Esophagus squamous epithelium (tissue), 4 donors: ENCODE measurements at regions not wholly inside any gene's neighbourhood (a gene's known extent, or its start where the extent isn't known, plus 50 kb on each side); places are given as distances from the start of the nearest gene placed in this dataset.

Source experiments
- POLR2A ChIP-seq, 4 donors: fragments of 450-650 bp; IDR thresholded peaks; one replicate each; pipeline ENCODE4 v1.6.1; 2017; ENCODE audit warnings: antibody characterized with exemption in 4 of 4, mild to moderate bottlenecking in 4 of 4, moderate library complexity in 3 of 4
- TF ChIP-seq, protein P1 (sequence below), 6 experiments: fragments of 450-650 bp in 4 of 6; fragments of 200-600 bp in 2 of 6; sonication (generic) in 2 of 6; IDR thresholded peaks; one replicate each; pipeline ENCODE4 v1.5.1; 2016 to 2019; ENCODE audit warnings: antibody characterized with exemption in 6 of 6, mild to moderate bottlenecking in 4 of 6, moderate library complexity in 4 of 6

DNA sequence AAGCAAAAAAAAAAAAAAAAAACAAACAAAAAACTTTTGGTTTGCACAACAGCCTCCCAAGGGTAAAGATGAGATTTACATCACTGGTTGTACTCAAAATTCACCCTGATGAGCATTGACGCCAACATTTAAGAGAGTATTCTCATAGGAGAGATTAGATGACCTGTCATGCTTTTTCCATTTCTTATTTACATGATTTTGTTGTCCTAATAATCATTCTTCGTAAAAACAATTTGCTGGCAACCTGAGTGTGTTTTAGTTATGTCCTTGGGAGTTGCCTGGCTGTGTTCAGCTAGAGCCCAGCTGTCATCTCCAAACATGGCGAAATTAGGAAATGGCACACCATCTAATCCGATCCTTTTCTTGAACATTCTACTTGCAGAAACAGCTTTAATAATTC lies 186.4 kb upstream of the MRPS30 start:
- TF ChIP-seq POLR2A (IDR thresholded peaks at IDR 0.05): no peak
- TF ChIP-seq, protein P1, sequence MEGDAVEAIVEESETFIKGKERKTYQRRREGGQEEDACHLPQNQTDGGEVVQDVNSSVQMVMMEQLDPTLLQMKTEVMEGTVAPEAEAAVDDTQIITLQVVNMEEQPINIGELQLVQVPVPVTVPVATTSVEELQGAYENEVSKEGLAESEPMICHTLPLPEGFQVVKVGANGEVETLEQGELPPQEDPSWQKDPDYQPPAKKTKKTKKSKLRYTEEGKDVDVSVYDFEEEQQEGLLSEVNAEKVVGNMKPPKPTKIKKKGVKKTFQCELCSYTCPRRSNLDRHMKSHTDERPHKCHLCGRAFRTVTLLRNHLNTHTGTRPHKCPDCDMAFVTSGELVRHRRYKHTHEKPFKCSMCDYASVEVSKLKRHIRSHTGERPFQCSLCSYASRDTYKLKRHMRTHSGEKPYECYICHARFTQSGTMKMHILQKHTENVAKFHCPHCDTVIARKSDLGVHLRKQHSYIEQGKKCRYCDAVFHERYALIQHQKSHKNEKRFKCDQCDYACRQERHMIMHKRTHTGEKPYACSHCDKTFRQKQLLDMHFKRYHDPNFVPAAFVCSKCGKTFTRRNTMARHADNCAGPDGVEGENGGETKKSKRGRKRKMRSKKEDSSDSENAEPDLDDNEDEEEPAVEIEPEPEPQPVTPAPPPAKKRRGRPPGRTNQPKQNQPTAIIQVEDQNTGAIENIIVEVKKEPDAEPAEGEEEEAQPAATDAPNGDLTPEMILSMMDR (IDR thresholded peaks at IDR 0.05): no peak
